Kidney capillary endothelial cell (primary cell): ENCODE measurements at regions not wholly inside any gene's neighbourhood (a gene's known extent, or its start where the extent isn't known, plus 50 kb on each side); places are given as distances from the start of the nearest gene placed in this dataset.

Source experiments
- DNase-seq: peaks from one replicate; pipeline ENCODE4 v3.0.0-alpha.2; 2018; ENCODE audit warnings: low spot score

DNA sequence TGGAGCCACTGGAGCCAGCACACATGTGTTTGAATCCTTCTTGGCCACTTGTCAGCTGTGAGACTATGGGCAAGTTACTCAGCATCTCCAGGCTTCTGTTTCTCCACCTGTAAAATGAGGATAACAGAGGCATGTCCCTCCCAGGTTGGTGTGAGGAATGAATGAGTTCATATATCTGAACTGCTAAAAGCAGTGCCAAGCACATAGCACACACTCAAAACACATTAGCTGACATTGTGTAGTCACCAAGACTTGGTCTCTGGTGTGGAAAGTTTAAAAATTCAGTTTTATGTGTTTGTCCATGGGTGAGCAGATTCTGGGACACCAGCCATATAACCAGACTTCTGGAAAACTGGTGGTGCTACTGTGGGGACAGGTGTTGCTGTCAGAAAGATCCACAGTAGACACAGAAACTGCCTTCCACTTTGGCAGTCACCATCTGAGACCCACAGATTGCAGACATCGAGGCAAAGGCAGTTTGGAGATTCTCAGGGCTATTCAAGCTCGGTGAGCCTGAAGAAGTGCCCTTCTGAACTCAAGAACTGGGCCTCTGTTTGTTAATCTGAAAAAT, 115.8 kb downstream of the MRPL14 start:
- DNase-seq: no peak

DNA sequence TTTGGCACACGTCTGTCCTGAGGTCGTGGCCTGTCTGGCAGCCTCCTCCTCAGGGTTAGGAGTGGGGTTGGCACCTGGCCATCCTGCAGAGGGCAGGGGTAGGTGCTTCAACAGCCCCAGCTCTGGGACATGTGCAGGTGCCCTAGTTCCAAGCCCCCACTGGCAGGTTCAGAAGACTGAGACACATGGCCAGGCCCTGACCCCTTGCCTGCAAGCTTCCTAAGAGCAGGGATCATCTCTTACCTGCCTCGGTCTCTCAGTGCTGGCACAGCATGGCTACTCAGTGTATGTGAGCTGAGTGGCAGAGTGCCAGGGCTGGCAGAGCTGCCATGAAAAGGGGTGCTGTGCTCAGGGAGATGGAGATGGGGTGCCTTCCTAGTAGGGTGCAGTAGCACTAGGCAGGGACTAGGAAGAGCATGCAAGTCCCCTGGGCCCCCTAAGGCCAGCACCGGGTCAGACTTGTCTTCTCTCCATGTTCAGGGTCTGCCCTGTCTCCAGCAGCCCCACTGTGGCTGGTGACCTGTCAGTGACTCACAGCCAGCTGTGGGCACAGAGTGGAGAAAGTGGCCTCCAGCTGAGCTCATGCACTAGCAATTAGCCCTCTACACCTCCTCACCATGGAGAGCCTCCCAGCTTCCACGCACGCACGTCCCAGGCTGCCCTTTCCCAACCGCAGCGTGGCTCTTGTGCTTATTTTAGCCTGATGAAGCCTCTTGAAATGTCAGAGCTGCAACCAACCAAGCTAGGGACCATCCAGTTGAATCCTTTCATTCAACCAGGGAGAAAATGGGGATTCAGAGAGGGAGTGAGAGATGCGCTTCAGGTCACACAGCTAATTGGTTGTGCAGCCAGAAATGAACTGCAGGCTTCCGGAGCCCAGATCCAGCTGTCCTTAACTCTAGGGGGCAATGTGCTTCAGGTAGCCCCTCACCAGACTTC, 116.6 kb downstream of the MRPL14 start:
- DNase-seq: peak; percentile 72

DNA sequence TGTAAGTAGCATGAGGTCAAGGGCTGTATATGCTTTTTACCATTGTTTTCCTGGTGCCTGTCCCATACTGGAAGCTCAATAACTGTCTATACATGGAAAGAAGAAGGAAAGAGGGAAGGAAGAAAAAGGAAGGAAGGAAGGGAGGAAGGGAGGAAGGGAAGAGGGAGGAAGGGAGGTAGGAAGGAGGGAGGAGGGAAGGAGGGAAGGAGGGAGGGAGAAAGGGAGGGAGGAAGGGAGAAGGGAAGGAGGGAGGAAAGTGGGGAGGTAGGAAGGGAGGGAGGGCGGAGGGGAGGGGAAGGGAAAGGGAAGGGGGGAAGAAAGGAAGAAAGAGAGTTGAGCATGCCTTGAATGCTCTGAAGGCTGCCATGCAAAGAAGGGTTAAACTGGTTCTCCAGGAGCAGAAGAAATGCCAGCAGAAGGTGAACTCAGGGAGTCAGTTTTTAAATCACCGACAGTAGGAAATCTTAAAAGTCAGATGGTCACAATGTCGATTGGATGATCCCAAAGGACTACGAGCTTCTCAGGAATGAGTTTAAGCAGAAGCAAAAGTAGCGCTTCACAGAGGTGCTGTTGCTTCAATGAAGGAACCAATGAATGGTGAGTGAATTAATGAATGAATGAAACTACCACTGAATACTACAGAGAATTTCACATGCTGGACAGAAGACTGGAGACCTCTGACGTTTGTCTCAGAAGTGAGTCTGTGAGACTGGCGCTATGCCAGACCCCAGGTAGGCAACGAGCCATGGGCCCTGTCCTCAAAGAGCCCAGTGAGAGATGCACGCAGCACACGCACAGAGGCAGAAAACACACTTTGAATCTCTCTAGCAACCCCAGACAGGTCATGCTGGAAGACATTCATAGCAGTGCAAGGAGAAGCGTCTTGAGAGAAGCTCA, 117.6 kb downstream of the MRPL14 start:
- no peak for DNase-seq

DNA sequence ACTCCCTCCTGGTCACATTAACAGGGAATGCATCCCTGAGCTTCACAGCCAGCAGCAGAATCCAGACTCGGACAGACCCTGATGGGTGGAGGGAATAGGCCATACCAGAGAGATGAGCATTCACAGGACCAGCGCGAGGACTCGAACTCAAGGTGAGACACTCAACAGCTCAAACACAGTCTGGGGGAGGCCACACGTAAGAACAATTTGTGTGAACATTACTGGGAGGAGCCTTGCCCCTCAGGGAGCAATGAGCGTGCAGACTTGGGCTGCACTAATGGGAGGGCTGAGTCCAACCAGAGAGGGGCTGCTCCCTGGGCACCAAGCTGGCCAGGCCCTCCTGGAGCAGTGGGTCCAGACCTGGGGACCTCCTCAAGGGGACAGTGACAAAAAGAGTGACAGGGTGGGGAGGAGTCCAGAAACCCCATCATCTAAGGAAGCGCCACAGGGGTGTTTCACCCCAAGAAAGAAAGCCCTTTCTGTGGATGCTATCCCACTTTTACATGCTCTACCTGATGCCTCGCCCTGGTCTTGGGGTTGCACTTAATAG, 118.4 kb downstream of the MRPL14 start:
- no peak for DNase-seq

DNA sequence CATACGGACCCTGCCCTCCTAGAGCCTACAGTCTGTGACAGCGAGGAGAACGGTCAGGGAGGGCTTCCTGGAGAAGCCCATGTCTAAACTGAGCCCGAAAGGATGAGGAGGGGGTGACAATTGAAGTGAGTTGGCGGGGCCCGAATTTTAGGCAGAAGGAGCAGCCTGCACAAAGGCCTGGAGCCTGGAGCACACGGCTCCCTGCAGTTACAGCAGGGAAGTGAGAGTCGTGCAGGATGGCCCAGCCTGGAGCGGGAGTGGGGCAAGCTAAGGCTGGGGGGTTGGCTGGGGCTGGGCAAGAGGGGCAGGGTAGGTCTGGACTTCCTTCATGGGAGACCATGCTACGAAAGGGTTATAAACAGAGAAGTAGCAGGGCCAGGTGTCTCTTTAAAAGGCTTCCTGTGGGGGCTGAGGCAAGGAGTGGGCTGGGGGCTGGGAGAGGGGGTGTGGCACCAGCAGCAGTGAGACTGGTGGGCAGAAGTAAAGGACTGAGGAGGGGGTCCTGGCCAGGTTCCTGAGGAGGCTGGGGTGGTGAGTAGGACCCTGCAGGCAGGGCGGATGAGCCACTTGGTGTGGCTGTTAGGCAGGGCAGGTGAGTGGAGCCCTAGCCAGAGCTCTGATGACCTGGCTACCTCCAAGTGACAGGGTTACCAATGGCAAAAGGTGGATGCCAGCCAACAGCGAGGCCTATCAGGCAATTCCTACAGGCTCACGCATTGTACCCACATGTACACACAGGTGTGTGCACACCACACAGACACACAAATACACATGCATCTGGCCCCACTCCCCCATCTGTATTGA, 119.2 kb downstream of the MRPL14 start:
- no peak for DNase-seq

DNA sequence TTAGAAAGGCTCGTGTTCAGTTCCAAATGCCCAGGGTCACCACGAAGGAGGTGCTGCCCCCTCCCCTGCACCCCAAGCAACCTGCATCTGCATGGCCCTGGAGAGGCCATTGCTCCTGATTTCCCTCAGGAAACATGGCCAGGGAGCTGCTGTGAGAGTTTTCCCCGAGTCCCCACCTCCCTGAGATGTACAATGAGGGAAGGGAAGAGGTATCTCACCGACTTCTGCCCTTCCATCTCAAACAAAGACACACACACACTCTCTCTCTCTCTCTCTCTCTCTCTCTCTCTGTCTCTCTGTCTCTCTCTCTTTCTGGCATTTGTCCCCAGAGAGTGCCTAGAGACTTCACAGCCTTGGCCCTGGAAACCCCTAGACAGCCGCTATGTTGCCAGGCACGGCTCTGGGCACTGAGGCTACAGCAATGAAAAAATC, 120.4 kb downstream of the MRPL14 start:
- no peak for DNase-seq

DNA sequence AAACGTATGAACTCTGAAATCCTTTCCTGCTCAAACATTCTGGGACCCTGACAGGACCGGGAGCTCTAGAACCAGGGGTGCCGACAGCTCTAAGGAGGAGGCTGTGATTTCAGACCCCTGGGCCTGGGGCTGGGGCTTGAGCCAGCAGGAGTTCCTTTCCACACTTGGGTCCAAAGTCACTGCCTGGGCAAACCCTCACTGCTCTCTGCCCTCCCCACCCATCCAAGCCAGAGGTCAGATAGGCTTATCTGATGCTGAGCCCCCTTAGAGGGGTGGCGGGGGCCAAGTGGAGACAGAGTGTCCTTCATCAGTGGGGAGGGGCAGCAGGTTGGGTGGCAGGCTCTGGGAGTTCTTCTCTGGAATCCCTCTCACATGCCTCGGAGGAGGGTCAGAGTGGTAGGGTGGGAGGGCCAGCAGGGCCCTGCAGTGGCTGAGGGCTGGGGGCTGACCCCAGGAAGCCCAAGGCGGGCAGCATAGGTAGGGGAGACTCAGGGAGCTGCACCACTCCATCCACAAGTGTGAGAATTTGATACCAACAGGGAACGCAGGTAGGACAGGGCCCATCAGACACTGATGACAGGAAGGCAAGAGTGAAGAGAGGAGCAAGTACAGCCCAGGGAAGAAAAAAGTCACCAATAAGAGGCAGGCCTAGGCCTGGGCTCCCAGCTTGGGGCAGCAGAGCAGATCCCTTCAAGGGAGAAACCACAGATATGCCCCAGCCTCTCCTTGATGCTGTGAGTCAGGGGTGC, 121.0 kb downstream of the MRPL14 start:
- no peak for DNase-seq

DNA sequence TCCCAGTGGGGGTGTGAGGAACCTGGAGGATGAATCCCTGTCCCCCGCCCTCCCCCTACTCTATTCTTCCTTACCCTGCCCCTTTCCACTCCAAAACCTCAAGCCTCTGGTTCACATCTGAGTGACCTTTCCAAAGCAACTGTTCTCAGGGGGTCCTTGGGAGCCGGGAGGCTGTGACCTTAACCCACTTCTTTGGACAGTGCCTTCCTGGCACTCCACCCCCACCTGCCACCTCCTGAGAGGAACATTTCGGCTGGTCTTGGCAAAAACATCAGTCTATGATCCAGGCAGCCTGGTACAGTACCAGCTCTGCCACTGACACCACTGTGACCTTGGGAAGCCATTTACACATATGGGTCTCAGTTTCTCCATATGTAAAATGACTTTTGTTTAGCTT, 121.7 kb downstream of the MRPL14 start:
- DNase-seq: no peak

DNA sequence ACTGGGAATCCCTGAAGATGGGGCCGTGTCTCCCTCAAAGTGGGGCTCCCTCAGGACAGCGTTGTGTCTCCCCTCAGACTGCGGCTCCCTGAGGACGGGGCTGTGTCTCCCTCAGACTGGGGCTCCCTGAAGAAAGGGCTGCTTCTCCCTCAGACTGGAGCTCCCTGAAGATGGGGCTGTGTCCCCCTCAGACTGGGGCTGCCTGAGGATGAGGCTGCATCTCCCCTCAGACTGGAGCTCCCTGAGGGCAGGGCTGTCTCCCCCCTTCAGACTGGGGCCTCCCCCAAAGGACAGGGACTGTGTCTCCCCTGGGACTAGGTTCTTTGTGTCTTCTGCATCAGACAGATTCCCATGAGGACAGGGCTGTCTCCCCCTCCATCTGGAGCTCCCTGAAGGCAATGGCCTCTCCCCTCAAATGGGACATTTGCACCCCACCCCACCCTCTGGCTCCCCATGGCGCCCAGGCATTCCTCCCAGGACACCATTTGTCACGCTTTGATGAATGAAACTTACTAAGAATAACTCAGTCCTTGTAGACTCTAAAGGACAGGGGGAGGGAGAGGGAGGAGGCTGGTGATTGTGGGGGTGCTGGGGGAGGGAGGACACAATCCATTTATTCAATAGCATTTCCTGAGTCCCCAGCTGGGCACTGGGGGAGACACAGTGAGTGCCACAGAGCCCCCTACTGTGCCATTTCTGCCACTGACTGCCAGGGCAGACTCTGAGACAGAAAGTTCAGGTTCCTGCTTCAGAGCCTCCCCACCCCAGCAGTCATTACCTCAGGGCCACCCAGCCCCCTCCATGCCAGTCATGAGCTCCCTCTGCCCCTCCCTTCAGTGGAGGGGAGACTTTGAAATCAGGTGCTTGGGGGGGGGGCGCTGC, 122.4 kb downstream of the MRPL14 start:
- DNase-seq: no peak

DNA sequence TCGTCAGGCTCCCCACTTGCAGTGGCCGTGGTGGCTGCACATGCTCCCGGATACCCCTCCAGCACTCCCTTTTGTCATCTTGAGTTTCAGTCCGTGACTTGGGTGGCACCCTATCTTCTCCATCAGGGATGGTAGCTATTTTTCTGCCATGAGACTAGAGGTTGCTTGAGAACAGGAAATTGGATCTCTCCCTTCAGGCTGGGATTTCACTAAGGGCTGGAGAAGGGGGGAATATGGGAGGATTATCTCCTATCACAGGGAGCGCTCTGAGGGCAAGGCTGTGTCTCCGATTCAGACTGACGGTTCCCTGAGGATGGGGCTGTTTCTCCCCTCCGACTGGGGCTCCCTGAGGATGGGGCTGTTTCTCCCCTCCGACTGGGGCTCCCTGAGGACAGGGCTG, 123.1 kb downstream of the MRPL14 start:
- DNase-seq: no peak

DNA sequence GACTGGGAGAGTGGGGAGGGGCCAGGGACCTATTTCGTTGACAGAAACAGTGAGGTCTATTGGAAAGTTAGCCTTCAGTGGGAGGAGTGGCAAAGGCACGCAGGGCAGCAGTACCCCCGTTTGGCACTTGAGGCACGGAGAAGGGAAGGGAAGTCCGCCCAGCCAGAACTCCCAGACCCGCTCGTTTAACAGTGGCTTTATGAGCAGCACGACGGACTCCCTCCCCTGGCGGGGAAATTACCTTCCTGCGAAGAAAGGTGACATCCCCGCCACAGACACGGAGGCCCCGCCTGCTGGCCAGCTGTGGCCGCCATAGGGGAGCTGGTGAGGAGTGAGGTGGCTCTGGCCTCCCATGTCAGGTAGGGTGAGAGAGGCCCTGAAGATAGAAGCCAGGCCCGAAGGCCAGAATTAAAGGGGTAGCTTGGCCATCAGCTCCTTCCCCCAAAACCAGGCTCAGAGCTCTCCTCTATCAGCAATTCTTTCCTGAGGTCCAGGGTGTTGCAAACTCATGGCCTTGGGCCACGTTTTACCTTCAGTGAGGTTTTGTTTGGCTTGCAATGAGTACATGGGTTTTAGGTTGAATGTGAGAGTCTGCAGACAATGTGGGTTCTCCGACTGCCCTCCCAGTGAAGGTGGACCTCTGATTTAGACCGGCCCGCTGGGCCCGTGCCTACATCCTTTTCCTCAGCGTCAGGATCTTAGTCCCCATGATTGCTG, 123.7 kb downstream of the MRPL14 start:
- DNase-seq: no peak

DNA sequence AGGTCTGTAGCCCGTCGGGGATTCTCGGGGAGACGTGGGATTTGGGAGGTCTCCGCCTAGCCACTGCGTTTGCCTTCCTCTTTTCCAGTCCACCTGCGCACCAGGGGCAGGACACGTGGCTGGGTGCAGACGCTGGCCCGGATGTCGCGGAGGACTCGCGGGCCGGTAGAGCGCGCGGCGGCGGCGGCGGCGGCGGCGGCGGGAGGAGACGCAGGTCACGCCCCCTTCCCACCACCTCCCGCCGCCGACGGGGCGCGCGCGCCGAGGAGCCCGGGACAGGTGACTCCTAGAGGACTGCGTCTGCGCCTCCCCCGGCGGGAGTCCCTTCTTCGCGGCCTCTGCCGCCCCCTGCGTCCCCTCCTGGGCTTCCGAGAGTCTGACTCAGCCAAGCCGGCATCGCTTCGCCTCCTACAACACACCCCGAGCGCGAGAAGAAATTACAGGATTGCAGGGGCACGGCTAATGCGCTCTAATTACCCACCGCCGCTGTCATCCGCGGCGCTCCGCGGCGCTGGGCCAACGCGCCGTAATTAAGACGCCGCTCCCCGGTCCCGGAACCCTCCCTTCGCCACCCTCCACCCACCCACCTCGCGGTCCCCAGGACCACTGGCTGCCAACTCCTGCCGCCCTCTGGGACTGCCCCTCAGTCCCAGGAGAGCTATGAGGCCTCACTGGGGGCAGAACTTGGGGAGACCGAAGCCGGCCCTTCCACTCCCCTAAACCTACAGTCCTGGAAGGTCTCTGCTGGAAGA, 124.5 kb downstream of the MRPL14 start:
- DNase-seq: no peak

DNA sequence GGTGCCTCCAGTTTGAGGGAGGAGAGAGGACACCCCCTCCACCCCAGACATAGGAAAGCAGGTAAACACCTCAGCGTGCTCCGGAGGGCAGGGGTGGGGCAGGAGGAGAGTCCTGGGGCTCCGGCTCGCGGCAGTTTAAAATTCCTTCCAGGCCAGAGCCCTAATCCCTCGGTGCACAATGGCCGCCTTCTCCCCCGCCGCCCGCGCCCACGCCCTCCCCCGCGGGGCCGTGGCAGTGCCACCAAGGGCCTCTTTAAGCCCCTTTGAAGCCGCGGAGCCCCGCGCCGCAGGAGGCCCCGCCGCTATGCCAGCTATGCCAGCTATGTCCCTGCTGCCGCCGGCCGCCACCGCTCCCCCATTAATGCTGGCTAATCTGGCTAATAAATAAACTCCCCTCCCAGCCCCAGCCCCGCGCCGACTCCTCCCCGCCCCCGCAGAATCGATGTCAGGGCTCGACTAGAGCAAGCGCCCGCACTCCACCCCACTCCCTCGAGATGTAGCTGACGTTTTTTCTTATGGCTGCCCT, 125.1 kb downstream of the MRPL14 start:
- no peak for DNase-seq

DNA sequence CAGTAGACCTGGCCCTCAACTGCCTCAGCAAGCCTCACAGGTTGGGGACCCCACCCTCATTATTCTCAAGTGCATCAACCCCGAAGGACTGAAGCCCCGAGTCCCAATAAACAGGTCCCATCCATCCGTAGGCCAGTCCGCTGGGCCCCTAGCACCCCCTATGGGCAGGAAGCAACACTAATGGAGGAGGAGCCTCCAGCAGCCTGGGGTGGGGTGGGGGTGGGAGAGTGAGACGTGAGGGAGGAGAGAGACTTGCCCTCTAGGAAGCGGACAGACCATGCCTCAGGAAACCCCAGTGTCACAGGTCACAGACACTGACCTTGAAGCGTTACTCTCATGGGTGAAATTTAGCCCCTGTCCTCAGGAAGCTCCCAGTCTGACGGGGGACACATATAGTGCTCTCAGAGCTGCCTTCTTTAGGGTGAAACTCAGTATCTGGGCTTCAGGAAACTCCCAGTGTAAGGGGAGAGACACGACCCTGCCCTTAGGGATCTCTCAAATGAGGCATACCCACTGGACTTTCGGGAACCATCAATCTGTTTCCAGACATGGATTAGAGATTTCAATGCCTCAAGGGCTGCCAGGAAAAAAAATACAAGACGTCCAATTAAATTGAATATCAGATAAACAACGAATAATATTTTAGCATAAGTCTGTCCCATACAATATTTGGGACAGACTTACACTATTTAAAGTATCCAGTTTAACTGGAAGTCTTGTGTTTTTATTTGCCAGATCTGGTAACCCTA, 125.8 kb downstream of the MRPL14 start:
- DNase-seq: no peak

DNA sequence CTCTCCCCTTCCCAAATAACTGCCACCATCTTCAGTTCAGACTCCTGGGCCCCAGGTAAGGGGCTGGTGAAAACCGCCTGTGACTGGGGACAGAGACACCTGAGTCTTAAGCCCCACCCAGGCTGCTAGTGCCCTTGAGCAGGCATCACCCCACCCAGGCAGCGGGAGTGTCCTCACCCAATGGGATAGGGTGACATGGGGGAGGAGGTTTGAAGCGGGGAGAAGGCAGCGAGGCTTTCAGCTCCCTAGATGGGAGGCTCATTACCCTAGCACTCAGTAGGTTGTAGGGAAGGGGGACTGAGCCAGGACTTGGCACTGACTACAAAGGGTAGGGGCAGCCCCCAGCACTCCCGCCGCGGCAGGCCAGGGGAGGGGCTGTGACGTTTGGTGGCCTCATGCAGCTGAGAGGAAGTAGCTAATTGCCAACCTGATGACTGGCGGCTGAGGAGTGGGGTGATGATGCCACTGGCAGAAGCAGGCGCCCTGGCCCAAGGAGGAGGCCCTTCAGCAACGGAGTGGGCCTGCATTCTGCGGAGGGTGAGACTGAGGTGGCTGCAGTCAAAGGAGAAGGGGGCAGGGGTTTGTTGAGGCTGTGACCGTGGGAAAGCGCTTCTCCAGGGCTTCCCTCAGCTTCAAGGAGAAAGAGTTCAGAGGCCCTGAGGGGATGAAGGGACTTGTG, 126.9 kb downstream of the MRPL14 start:
- peak; percentile 25 for DNase-seq

DNA sequence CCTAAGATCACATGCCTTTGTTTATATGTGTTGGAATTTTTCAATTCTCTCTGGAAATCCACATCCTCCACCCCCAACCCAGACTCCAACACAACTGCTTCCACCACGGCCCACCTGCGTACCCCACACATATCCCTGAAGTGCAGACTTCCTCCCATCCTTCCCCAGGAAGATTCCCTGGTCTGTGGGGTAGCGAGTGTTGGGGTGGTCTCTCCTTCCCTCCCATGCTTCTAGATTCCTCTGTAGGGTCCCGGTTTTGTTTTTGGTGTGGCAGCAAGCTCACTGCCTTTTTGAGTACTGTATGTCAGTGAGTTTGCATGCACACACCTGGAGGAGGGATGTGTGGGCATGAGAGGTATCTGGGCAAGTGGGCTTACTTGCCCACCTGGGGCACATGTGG, 127.6 kb downstream of the MRPL14 start:
- no peak for DNase-seq
